Right lobe of liver (tissue), 4 donors: ENCODE measurements at regions not wholly inside any gene's neighbourhood (a gene's known extent, or its start where the extent isn't known, plus 50 kb on each side); places are given as distances from the start of the nearest gene placed in this dataset.

Source experiments
- CTCF ChIP-seq, 4 donors: fragments of 200-600 bp in 3 of 4; fragments of 450-650 bp in 1 of 4; IDR thresholded peaks; one replicate each; pipeline versions ENCODE4 v1.5.1 to v1.8.0; 2016 to 2022; ENCODE audit warnings: antibody characterized with exemption in 4 of 4, mild to moderate bottlenecking in 2 of 4
- POLR2A ChIP-seq: fragments of 450-650 bp; IDR thresholded peaks from one replicate; pipeline ENCODE4 v1.6.1; 2017; ENCODE audit warnings: antibody characterized with exemption, mild to moderate bottlenecking
- donor health status: DM: no; HTN: no; CAD: no.
- donor health status: DM: no; HTN: no; CAD: no.
- donor health status: DM: no; HTN: yes; CAD: no.

DNA sequence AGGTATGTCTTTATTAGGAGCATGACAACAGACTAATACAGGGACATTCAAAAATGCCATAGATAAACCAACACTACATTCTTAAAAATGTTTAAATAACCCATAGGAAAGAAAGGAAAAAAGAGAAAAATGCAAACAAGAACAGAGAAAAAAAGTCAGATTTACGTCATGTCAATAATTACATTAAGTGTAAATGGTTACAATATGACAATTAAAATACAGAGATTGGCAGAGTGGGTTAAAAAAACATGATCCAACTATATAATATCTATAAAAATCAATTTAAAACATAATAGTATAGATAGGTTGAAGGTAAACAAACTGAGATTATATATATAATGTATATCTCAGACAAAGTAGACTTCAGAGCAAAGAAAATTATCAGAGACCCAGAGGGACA is 255.8 kb downstream of the ANAPC1 start:
- TF ChIP-seq CTCF (IDR thresholded peaks at IDR 0.05) = no peak
- TF ChIP-seq POLR2A = no peak
